Left lobe of liver (tissue), 2 donors: ENCODE measurements at regions not wholly inside any gene's neighbourhood (a gene's known extent, or its start where the extent isn't known, plus 50 kb on each side); places are given as distances from the start of the nearest gene placed in this dataset.

Source experiments
- ATAC-seq: fragments of 200-7000 bp; cut with Tn5 transposase; one replicate; pipeline ENCODE4 v1.9.1; 2020; ENCODE audit warnings: mild to moderate bottlenecking, moderate library complexity
- DNase-seq: peaks from one replicate; pipeline ENCODE4 v3.0.0-alpha.2; 2020; ENCODE audit warnings: low spot score
- donor health status: DM: no; HTN: no; CAD: no; lungs with moderate emphysema.
- donor health status: DM: no; HTN: yes; CAD: no.

- DNase-seq: no peak
- no peak for ATAC-seq
These were observed 831.5 kb upstream of the TMEM132C start for GRCh38 chr12:127435439-127435838.

- ATAC-seq (no peak), DNase-seq (no peak)
These were observed 828.3 kb upstream of the TMEM132C start for GRCh38 chr12:127438512-127439244.

GRCh38 chr12:127445581-127446139, 821.3 kb upstream of the TMEM132C start:
- ATAC-seq (no peak), DNase-seq (no peak)

GRCh38 chr12:127448906-127449305, 818.1 kb upstream of the TMEM132C start:
- no peak for DNase-seq
- no peak for ATAC-seq

- no peak for DNase-seq
- no peak for ATAC-seq
These were observed 816.1 kb upstream of the TMEM132C start for GRCh38 chr12:127450826-127451225.

GRCh38 chr12:127455347-127456265, 811.4 kb upstream of the TMEM132C start:
- no peak for DNase-seq
- no peak for ATAC-seq

GRCh38 chr12:127457726-127458125, 809.2 kb upstream of the TMEM132C start:
- ATAC-seq: no peak
- no peak for DNase-seq

GRCh38 chr12:127459166-127459565, 807.8 kb upstream of the TMEM132C start:
- ATAC-seq (no peak), DNase-seq (no peak)

GRCh38 chr12:127459687-127460086, 807.3 kb upstream of the TMEM132C start:
- ATAC-seq: no peak
- DNase-seq: no peak

GRCh38 chr12:127463237-127463636, 803.7 kb upstream of the TMEM132C start:
- ATAC-seq: no peak

GRCh38 chr12:127469331-127469730, 797.6 kb upstream of the TMEM132C start:
- ATAC-seq: no peak
- no peak for DNase-seq

More at GRCh38 chr12:127463237-127463636, 803.7 kb upstream of the TMEM132C start:
- DNase-seq: no peak

GRCh38 chr12:127473766-127474165, 793.2 kb upstream of the TMEM132C start:
- ATAC-seq: no peak
- DNase-seq: no peak

GRCh38 chr12:127479256-127479655, 787.7 kb upstream of the TMEM132C start:
- no peak for DNase-seq
- no peak for ATAC-seq

- DNase-seq: no peak
- ATAC-seq: no peak
These were observed 786.1 kb upstream of the TMEM132C start for GRCh38 chr12:127480775-127481314.

- ATAC-seq (no peak), DNase-seq (no peak)
These were observed 784.0 kb upstream of the TMEM132C start for GRCh38 chr12:127482950-127483349.

GRCh38 chr12:127485528-127485927, 781.4 kb upstream of the TMEM132C start:
- DNase-seq (no peak), ATAC-seq (no peak)

GRCh38 chr12:127487031-127487430, 779.9 kb upstream of the TMEM132C start:
- DNase-seq (no peak), ATAC-seq (no peak)

- DNase-seq (no peak), ATAC-seq (no peak)
These were observed 777.9 kb upstream of the TMEM132C start for GRCh38 chr12:127489061-127489460.

- DNase-seq (no peak), ATAC-seq (no peak)
These were observed 771.7 kb upstream of the TMEM132C start for GRCh38 chr12:127494961-127495915.

- DNase-seq (no peak), ATAC-seq (no peak)
These were observed 770.7 kb upstream of the TMEM132C start for GRCh38 chr12:127496255-127496654.
